ENCODE measurements at regions not wholly inside any gene's neighbourhood (a gene's known extent, or its start where the extent isn't known, plus 50 kb on each side); places are given as distances from the start of the nearest gene placed in this dataset.

DNA sequence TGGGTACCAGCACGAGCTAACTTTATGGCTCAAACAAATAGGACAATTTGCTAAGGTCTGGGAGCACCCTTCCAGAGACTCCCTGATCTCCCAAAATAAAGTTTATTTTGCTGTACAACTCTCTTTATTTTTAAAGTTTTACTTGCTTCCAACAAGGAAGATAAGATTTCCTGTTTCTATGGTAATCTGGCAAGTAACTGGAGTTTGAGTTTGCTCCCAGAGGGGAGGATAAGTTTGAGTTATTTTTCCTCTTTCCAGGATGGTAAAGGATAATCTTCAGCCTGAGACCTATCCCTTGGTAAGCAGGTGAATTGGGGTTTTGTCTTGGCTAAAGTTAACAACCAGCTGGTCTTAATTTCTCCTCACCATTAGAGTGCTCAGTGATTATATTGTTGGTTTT is 1019.4 kb upstream of the ALCAM start:
- Histone ChIP-seq H3K9me3 (ENCODE audit: control insufficient read depth, low read depth, low read length) (no peaks in the 10 kb centered on the region), H3K4me2 (ENCODE audit: control insufficient read depth, extremely low read depth, insufficient read depth, low read depth, low read length) (no peak overlapping the region), H3K9me1 (ENCODE audit: control insufficient read depth, extremely low read depth, insufficient read depth, low read length) (no peaks in the 10 kb centered on the region), H3K27me3 (ENCODE audit: control insufficient read depth, extremely low read depth, insufficient read depth, low read length) (no peaks in the 10 kb centered on the region), H3K36me3 (ENCODE audit: control insufficient read depth in 2 of 2, extremely low read depth in 1 of 2, insufficient read depth in 2 of 2, low read length in 2 of 2) (no peaks in the 10 kb centered on the region), H2AFZ (ENCODE audit: control insufficient read depth, low read length) (no peak overlapping the region), H3K79me2 (ENCODE audit: control insufficient read depth, insufficient read depth, low read length) (no peaks in the 10 kb centered on the region), H3K4me3 (ENCODE audit: control insufficient read depth in 2 of 3, extremely low read depth in 1 of 3, insufficient read depth in 2 of 3, low read depth in 1 of 3, low read length in 3 of 3) (no peak overlapping the region), H4K20me1 (ENCODE audit: control insufficient read depth, extremely low read depth, insufficient read depth, low read length) (no peaks in the 10 kb centered on the region), H3K4me1 (ENCODE audit: control insufficient read depth, extremely low read depth, insufficient read depth, low read length) (no peaks in the 10 kb centered on the region), H3K9ac (ENCODE audit: control insufficient read depth, extremely low read depth, insufficient read depth, low read length) (no peak overlapping the region), H3K27ac (ENCODE audit: control insufficient read depth, insufficient read depth, low read length) (no peak overlapping the region)
- FAIRE-seq (no peak), DNase-seq (ENCODE audit: low read depth, low spot score) (no peak)
- TF ChIP-seq, protein P1, sequence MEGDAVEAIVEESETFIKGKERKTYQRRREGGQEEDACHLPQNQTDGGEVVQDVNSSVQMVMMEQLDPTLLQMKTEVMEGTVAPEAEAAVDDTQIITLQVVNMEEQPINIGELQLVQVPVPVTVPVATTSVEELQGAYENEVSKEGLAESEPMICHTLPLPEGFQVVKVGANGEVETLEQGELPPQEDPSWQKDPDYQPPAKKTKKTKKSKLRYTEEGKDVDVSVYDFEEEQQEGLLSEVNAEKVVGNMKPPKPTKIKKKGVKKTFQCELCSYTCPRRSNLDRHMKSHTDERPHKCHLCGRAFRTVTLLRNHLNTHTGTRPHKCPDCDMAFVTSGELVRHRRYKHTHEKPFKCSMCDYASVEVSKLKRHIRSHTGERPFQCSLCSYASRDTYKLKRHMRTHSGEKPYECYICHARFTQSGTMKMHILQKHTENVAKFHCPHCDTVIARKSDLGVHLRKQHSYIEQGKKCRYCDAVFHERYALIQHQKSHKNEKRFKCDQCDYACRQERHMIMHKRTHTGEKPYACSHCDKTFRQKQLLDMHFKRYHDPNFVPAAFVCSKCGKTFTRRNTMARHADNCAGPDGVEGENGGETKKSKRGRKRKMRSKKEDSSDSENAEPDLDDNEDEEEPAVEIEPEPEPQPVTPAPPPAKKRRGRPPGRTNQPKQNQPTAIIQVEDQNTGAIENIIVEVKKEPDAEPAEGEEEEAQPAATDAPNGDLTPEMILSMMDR (optimal IDR thresholded peaks at IDR 0.05 in 1 of 3, IDR thresholded peaks at IDR 0.05 in 1 of 3, conservative IDR thresholded peaks at IDR 0.05 in 1 of 3; ENCODE audit: extremely low read depth in 1 of 3, insufficient read depth in 2 of 3, low read length in 3 of 3) = no peak
- TF ChIP-seq EZH2 (IDR thresholded peaks at IDR 0.05; ENCODE audit: low read length) = no peak
- dilution Hi-C loops (cut with MboI; ENCODE audit: extremely low pct_ligation_motif_present, low sequenced_read_pairs) = no loop called here

DNA sequence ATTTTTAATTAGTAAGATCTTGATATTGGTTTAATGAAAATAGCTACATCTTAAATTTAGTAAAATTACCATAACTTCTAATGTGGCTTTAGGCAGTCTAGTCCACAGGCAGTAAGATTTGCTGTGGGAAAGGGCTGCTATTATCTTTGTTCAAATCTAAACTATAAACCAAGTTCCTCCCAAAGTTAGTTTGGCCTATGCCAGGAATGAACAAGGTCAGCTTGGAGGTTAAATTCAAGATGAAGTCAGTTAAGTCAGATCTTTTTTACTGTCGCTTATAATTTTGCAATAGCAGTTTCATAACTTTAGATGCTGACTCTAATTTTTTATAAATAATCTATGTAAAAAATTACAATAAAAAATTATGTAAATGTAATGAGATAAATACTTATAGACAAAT is 1016.9 kb upstream of the ALCAM start:
- Histone ChIP-seq H3K9me1 (ENCODE audit: control insufficient read depth, extremely low read depth, insufficient read depth, low read length) (no peaks in the 10 kb centered on the region), H3K27ac (ENCODE audit: control insufficient read depth, insufficient read depth, low read length) (no peak overlapping the region), H3K36me3 (ENCODE audit: control insufficient read depth in 2 of 2, extremely low read depth in 1 of 2, insufficient read depth in 2 of 2, low read length in 2 of 2) (no peaks in the 10 kb centered on the region), H3K79me2 (ENCODE audit: control insufficient read depth, insufficient read depth, low read length) (no peaks in the 10 kb centered on the region), H3K27me3 (ENCODE audit: control insufficient read depth, extremely low read depth, insufficient read depth, low read length) (no peaks in the 10 kb centered on the region), H3K9me3 (ENCODE audit: control insufficient read depth, low read depth, low read length) (no peaks in the 10 kb centered on the region), H3K4me2 (ENCODE audit: control insufficient read depth, extremely low read depth, insufficient read depth, low read depth, low read length) (no peak overlapping the region), H3K4me3 (ENCODE audit: control insufficient read depth in 2 of 3, extremely low read depth in 1 of 3, insufficient read depth in 2 of 3, low read depth in 1 of 3, low read length in 3 of 3) (no peak overlapping the region), H3K4me1 (ENCODE audit: control insufficient read depth, extremely low read depth, insufficient read depth, low read length) (no peaks in the 10 kb centered on the region), H4K20me1 (ENCODE audit: control insufficient read depth, extremely low read depth, insufficient read depth, low read length) (no peaks in the 10 kb centered on the region), H2AFZ (ENCODE audit: control insufficient read depth, low read length) (no peak overlapping the region), H3K9ac (ENCODE audit: control insufficient read depth, extremely low read depth, insufficient read depth, low read length) (no peak overlapping the region)
- FAIRE-seq = no peak
- dilution Hi-C loops (cut with MboI; ENCODE audit: extremely low pct_ligation_motif_present, low sequenced_read_pairs) = no loop called here
- DNase-seq (ENCODE audit: low read depth, low spot score) = no peak
- no peak for TF ChIP-seq EZH2 (IDR thresholded peaks at IDR 0.05; ENCODE audit: low read length)
- TF ChIP-seq, protein P1 (optimal IDR thresholded peaks at IDR 0.05 in 1 of 3, IDR thresholded peaks at IDR 0.05 in 1 of 3, conservative IDR thresholded peaks at IDR 0.05 in 1 of 3; ENCODE audit: extremely low read depth in 1 of 3, insufficient read depth in 2 of 3, low read length in 3 of 3) = no peak
